ENCODE measurements at regions not wholly inside any gene's neighbourhood (a gene's known extent, or its start where the extent isn't known, plus 50 kb on each side); places are given as distances from the start of the nearest gene placed in this dataset.
"Not testable (repeated sequence)": the region's sequence is repeated elsewhere in the genome, so short reads cannot be mapped to it uniquely, and the experiment has no call there.

- H3K4me3 Mint-ChIP-seq, result no peak overlapping the region
- H3K36me3 Mint-ChIP-seq, result no peaks in the 10 kb centered on the region
- H3K4me1 Mint-ChIP-seq, result no peaks in the 10 kb centered on the region
- no peak overlapping the region for H3K27ac Mint-ChIP-seq
- DNase-seq (no peak), ATAC-seq (ENCODE audit: low read depth) (no peak)
- POLR2A ChIA-PET, result no interaction called here
- H3K27me3 Mint-ChIP-seq, result peaks cover 4% of the 10 kb centered on the region
- no peaks in the 10 kb centered on the region for H3K9me3 Mint-ChIP-seq
Measured at GRCh38 chr4:141462361-141462760, 174.0 kb upstream of the IL15 start.

- H3K36me3 Mint-ChIP-seq, result no peaks in the 10 kb centered on the region
- no peaks in the 10 kb centered on the region for H3K9me3 Mint-ChIP-seq
- no peak overlapping the region for H3K27ac Mint-ChIP-seq
- no peaks in the 10 kb centered on the region for H3K4me1 Mint-ChIP-seq
- H3K4me3 Mint-ChIP-seq, result no peak overlapping the region
- no peak for DNase-seq
- peaks cover 4% of the 10 kb centered on the region for H3K27me3 Mint-ChIP-seq
- ATAC-seq (ENCODE audit: low read depth), result no peak
- POLR2A ChIA-PET, result no interaction called here
Measured at GRCh38 chr4:141463678-141464077, 172.7 kb upstream of the IL15 start.

- no peak overlapping the region for H3K4me3 Mint-ChIP-seq
- no peak for DNase-seq
- no peaks in the 10 kb centered on the region for H3K36me3 Mint-ChIP-seq
- H3K27ac Mint-ChIP-seq, result no peak overlapping the region
- ATAC-seq (ENCODE audit: low read depth), result no peak
- H3K27me3 Mint-ChIP-seq, result peaks cover 4% of the 10 kb centered on the region
- POLR2A ChIA-PET, result no interaction called here
- H3K4me1 Mint-ChIP-seq, result no peaks in the 10 kb centered on the region
- no peaks in the 10 kb centered on the region for H3K9me3 Mint-ChIP-seq
Measured at GRCh38 chr4:141464366-141464765, 172.0 kb upstream of the IL15 start.

- no peak for DNase-seq
- Mint-ChIP-seq H3K4me3 (no peak overlapping the region), H3K27me3 (peaks cover 4% of the 10 kb centered on the region), H3K27ac (no peak overlapping the region), H3K9me3 (no peaks in the 10 kb centered on the region), H3K4me1 (no peaks in the 10 kb centered on the region), H3K36me3 (no peaks in the 10 kb centered on the region)
- POLR2A ChIA-PET, result no interaction called here
- no peak for ATAC-seq (ENCODE audit: low read depth)
Measured at GRCh38 chr4:141465171-141465570, 171.2 kb upstream of the IL15 start.

GRCh38 chr4:141467225-141467624, 169.2 kb upstream of the IL15 start:
- peaks cover 2% of the 10 kb centered on the region for H3K27me3 Mint-ChIP-seq
- no peak overlapping the region for H3K4me3 Mint-ChIP-seq
- no peak for DNase-seq
- H3K36me3 Mint-ChIP-seq, result no peaks in the 10 kb centered on the region
- H3K4me1 Mint-ChIP-seq, result no peaks in the 10 kb centered on the region
- H3K27ac Mint-ChIP-seq, result no peak overlapping the region
- POLR2A ChIA-PET, result no interaction called here
- ATAC-seq (ENCODE audit: low read depth), result no peak
- no peaks in the 10 kb centered on the region for H3K9me3 Mint-ChIP-seq

GRCh38 chr4:141469392-141469791, 167.0 kb upstream of the IL15 start:
- H3K27ac Mint-ChIP-seq, result no peak overlapping the region
- POLR2A ChIA-PET, result no interaction called here
- H3K27me3 Mint-ChIP-seq, result no peaks in the 10 kb centered on the region
- DNase-seq (no peak), ATAC-seq (ENCODE audit: low read depth) (no peak)
- H3K4me3 Mint-ChIP-seq, result no peak overlapping the region
- no peaks in the 10 kb centered on the region for H3K4me1 Mint-ChIP-seq
- no peaks in the 10 kb centered on the region for H3K9me3 Mint-ChIP-seq
- H3K36me3 Mint-ChIP-seq, result no peaks in the 10 kb centered on the region

- Mint-ChIP-seq H3K9me3 (no peaks in the 10 kb centered on the region), H3K27ac (no peak overlapping the region), H3K36me3 (no peaks in the 10 kb centered on the region), H3K4me3 (no peak overlapping the region), H3K4me1 (no peaks in the 10 kb centered on the region), H3K27me3 (no peaks in the 10 kb centered on the region)
- no peak for ATAC-seq (ENCODE audit: low read depth)
- POLR2A ChIA-PET, result no interaction called here
- DNase-seq, result no peak
Measured at GRCh38 chr4:141473026-141473540, 163.3 kb upstream of the IL15 start.

- H3K4me3 Mint-ChIP-seq, result no peak overlapping the region
- POLR2A ChIA-PET, result no interaction called here
- DNase-seq (no peak), ATAC-seq (ENCODE audit: low read depth) (no peak)
- H3K36me3 Mint-ChIP-seq, result no peaks in the 10 kb centered on the region
- H3K4me1 Mint-ChIP-seq, result no peaks in the 10 kb centered on the region
- H3K27ac Mint-ChIP-seq, result no peak overlapping the region
- no peaks in the 10 kb centered on the region for H3K9me3 Mint-ChIP-seq
- no peaks in the 10 kb centered on the region for H3K27me3 Mint-ChIP-seq
Measured at GRCh38 chr4:141473952-141474351, 162.4 kb upstream of the IL15 start.

- POLR2A ChIA-PET, result no interaction called here
- Mint-ChIP-seq H3K4me1 (peaks cover 2% of the 10 kb centered on the region), H3K4me3 (no peak overlapping the region), H3K27ac (no peak overlapping the region), H3K27me3 (no peaks in the 10 kb centered on the region), H3K36me3 (no peaks in the 10 kb centered on the region), H3K9me3 (peaks cover 26% of the 10 kb centered on the region)
- no peak for ATAC-seq (ENCODE audit: low read depth)
- DNase-seq, result no peak
Measured at GRCh38 chr4:141480950-141481349, 155.4 kb upstream of the IL15 start.

- Mint-ChIP-seq H3K27ac (peak overlapping the region; percentile 58), H3K9me3 (peaks cover 31% of the 10 kb centered on the region)
- DNase-seq, result peak; percentile 29
- POLR2A ChIA-PET, H3K4me3 Mint-ChIP-seq, H3K4me1 Mint-ChIP-seq, H3K27me3 Mint-ChIP-seq, H3K36me3 Mint-ChIP-seq: not testable (repeated sequence)
- peak; percentile 54 for ATAC-seq (ENCODE audit: low read depth)
Measured at GRCh38 chr4:141484298-141484697, 152.1 kb upstream of the IL15 start.

- Mint-ChIP-seq H3K36me3 (no peaks in the 10 kb centered on the region), H3K27ac (no peak overlapping the region), H3K9me3 (peaks cover 17% of the 10 kb centered on the region), H3K4me1 (peaks cover 2% of the 10 kb centered on the region), H3K27me3 (peaks cover 2% of the 10 kb centered on the region), H3K4me3 (no peak overlapping the region)
- POLR2A ChIA-PET, result no interaction called here
- DNase-seq, result no peak
- no peak for ATAC-seq (ENCODE audit: low read depth)
Measured at GRCh38 chr4:141486375-141486997, 149.9 kb upstream of the IL15 start.

- Mint-ChIP-seq H3K27ac (no peak overlapping the region), H3K36me3 (no peaks in the 10 kb centered on the region), H3K4me3 (no peak overlapping the region), H3K27me3 (no peaks in the 10 kb centered on the region), H3K9me3 (no peaks in the 10 kb centered on the region), H3K4me1 (no peaks in the 10 kb centered on the region)
- ATAC-seq (ENCODE audit: low read depth) (no peak), DNase-seq (no peak)
- POLR2A ChIA-PET, result no interaction called here
Measured at GRCh38 chr4:141497627-141498026, 138.8 kb upstream of the IL15 start.

- ATAC-seq (ENCODE audit: low read depth), result no peak
- Mint-ChIP-seq H3K27me3 (no peaks in the 10 kb centered on the region), H3K27ac (no peak overlapping the region), H3K9me3 (no peaks in the 10 kb centered on the region), H3K4me1 (no peaks in the 10 kb centered on the region), H3K36me3 (no peaks in the 10 kb centered on the region), H3K4me3 (no peak overlapping the region)
- no peak for DNase-seq
- POLR2A ChIA-PET, result no interaction called here
Measured at GRCh38 chr4:141499261-141499853, 137.0 kb upstream of the IL15 start.

GRCh38 chr4:141501395-141501794, 135.0 kb upstream of the IL15 start:
- Mint-ChIP-seq H3K4me3 (no peak overlapping the region), H3K27me3 (no peaks in the 10 kb centered on the region), H3K27ac (no peak overlapping the region), H3K9me3 (no peaks in the 10 kb centered on the region), H3K36me3 (no peaks in the 10 kb centered on the region), H3K4me1 (no peaks in the 10 kb centered on the region)
- no peak for ATAC-seq (ENCODE audit: low read depth)
- no peak for DNase-seq
- POLR2A ChIA-PET, result no interaction called here

All from activated naive CD8-positive, alpha-beta T cell treated with anti-CD3 and anti-CD28 coated beads, Interleukin-2, amount 10 ng/mL, durations not matched to agents 7 days and 5 days (primary cell).